Uterus (tissue), 3 donors: ENCODE measurements at regions not wholly inside any gene's neighbourhood (a gene's known extent, or its start where the extent isn't known, plus 50 kb on each side); places are given as distances from the start of the nearest gene placed in this dataset.

ENCODE experiments used
- DNase-seq, 2 donors: peaks; one replicate each; pipeline ENCODE4 v3.0.0-alpha.2; 2019 to 2020
- H3K27ac ChIP-seq, 2 donors: fragments of 200-600 bp; sonication (generic); 1 replicate in 1 of 2; 2 replicates in 1 of 2; pipeline ENCODE4 v1.5.1; 2016 to 2018
- H3K27me3 ChIP-seq, 2 donors: fragments of 200-600 bp; sonication (generic); one replicate each; pipeline ENCODE4 v1.5.1; 2018 to 2019; ENCODE audit warnings: control low read depth in 1 of 2
- H3K36me3 ChIP-seq, 2 donors: fragments of 200-600 bp; sonication (generic); one replicate each; pipeline ENCODE4 v1.5.1; 2019; ENCODE audit warnings: control low read depth in 1 of 2
- H3K4me1 ChIP-seq, 2 donors: fragments of 200-600 bp; sonication (generic); one replicate each; pipeline ENCODE4 v1.5.1; 2018 to 2019; ENCODE audit warnings: control low read depth in 1 of 2
- H3K4me3 ChIP-seq, 2 donors: fragments of 200-600 bp; sonication (generic); 1 replicate in 1 of 2; 2 replicates in 1 of 2; pipeline ENCODE4 v1.5.1; 2018 to 2019; ENCODE audit warnings: mild to moderate bottlenecking in 1 of 2
- H3K9me3 ChIP-seq, 2 donors: fragments of 200-600 bp; sonication (generic); one replicate each; pipeline ENCODE4 v1.5.1; 2019; ENCODE audit warnings: control low read depth in 1 of 2
- CTCF ChIP-seq, 4 experiments: fragments of 200-600 bp in 2 of 4; fragments of 450-650 bp in 2 of 4; sonication (generic) in 2 of 4; IDR thresholded peaks; one replicate each; pipeline ENCODE4 v1.5.1; 2016 to 2019; ENCODE audit warnings: antibody characterized with exemption in 4 of 4, mild to moderate bottlenecking in 2 of 4, moderate library complexity in 1 of 4
- POLR2A ChIP-seq, 2 donors: fragments of 450-650 bp; IDR thresholded peaks; one replicate each; pipeline ENCODE4 v1.6.1; 2016; ENCODE audit warnings: antibody characterized with exemption in 2 of 2, mild to moderate bottlenecking in 1 of 2, moderate library complexity in 1 of 2
- intact Hi-C: fragments of 100-400 bp; cut with DNase I; formaldehyde crosslinking; loops from one replicate; pipeline ENCODE4 v1.15.1; 2023; ENCODE audit warnings: low total_unique reads
- donor health status: DM: yes; HTN: yes; CAD: no.

- DNase-seq: peak in 1 of 2 donors; percentile 40
These were observed 105.3 kb downstream of the CEBPB start for GRCh38 chr20:50295762-50296449.

GRCh38 chr20:50296450-50297375 lies 106.1 kb downstream of the CEBPB start:
- H3K4me1 ChIP-seq: peaks cover 7 to 13% of the 10 kb centered on the region in 2 donors

More at GRCh38 chr20:50295762-50296449, 105.3 kb downstream of the CEBPB start:
- TF ChIP-seq POLR2A (IDR thresholded peaks at IDR 0.05): no peak
- TF ChIP-seq CTCF (IDR thresholded peaks at IDR 0.05): no peak
- intact Hi-C loops: no loop called here
- H3K27ac ChIP-seq: peak overlapping the region; percentile 90 to 93
- H3K4me1 ChIP-seq: peaks cover 7 to 13% of the 10 kb centered on the region in 2 donors
- H3K9me3 ChIP-seq: no peaks in the 10 kb centered on the region
- H3K27me3 ChIP-seq: no peaks in the 10 kb centered on the region
- no peaks in the 10 kb centered on the region for H3K36me3 ChIP-seq
- H3K4me3 ChIP-seq: no peak overlapping the region

GRCh38 chr20:50297498-50298376 lies 107.1 kb downstream of the CEBPB start:
- Histone ChIP-seq H3K27ac (peak overlapping the region; percentile 90 to 93), H3K36me3 (no peaks in the 10 kb centered on the region), H3K4me3 (no peak overlapping the region), H3K27me3 (no peaks in the 10 kb centered on the region), H3K9me3 (no peaks in the 10 kb centered on the region), H3K4me1 (peaks cover 0 to 6% of the 10 kb centered on the region in 2 donors)
- no peak for DNase-seq
- intact Hi-C loops: no loop called here
- no peak for TF ChIP-seq CTCF (IDR thresholded peaks at IDR 0.05)
- TF ChIP-seq POLR2A (IDR thresholded peaks at IDR 0.05): no peak

More at GRCh38 chr20:50296450-50297375, 106.1 kb downstream of the CEBPB start:
- TF ChIP-seq CTCF (IDR thresholded peaks at IDR 0.05): no peak
- no peak for TF ChIP-seq POLR2A (IDR thresholded peaks at IDR 0.05)
- DNase-seq: peak; percentile 62
- no peak overlapping the region for H3K4me3 ChIP-seq
- peak overlapping the region; percentile 90 to 93 for H3K27ac ChIP-seq
- H3K36me3 ChIP-seq: no peaks in the 10 kb centered on the region
- H3K27me3 ChIP-seq: no peaks in the 10 kb centered on the region
- intact Hi-C loops: no loop called here
- H3K9me3 ChIP-seq: no peaks in the 10 kb centered on the region

- Histone ChIP-seq H3K27ac (peak overlapping the region in 1 of 2 donors; percentile 45), H3K4me3 (no peak overlapping the region), H3K4me1 (no peaks in the 10 kb centered on the region), H3K9me3 (no peaks in the 10 kb centered on the region), H3K36me3 (no peaks in the 10 kb centered on the region), H3K27me3 (no peaks in the 10 kb centered on the region)
- TF ChIP-seq POLR2A (IDR thresholded peaks at IDR 0.05) (no peak), CTCF (IDR thresholded peaks at IDR 0.05) (no peak)
- intact Hi-C loops: no loop called here
- DNase-seq: no peak
These were observed 108.1 kb downstream of the CEBPB start for GRCh38 chr20:50298554-50299324.
